Caco-2 (cell line): ENCODE measurements at regions not wholly inside any gene's neighbourhood (a gene's known extent, or its start where the extent isn't known, plus 50 kb on each side); places are given as distances from the start of the nearest gene placed in this dataset.

Experiments used
- BruUV-seq: library from RNA; stranded (reverse); fragments of 400-500 nt; replicated peaks from 2 replicates; lab custom pipeline; 2021; lab: Mats Ljungman, UMichigan
- CTCF ChIA-PET: fragments of 300-600 bp; sonication (Branson Sonifier 250); formaldehyde crosslinking; loops from one replicate; lab custom pipeline; 2022; ENCODE audit warnings: antibody characterized with exemption; lab: Charles Lee
- POLR2A ChIA-PET: fragments of 300-600 bp; sonication (Branson Sonifier 250); formaldehyde crosslinking; loops from one replicate; lab custom pipeline; 2022; ENCODE audit warnings: antibody characterized with exemption; lab: Charles Lee
- DNase-seq, 2 experiments: peaks; one replicate each; pipeline versions ENCODE4 v3.0.0 to v3.0.0-alpha.2; 2020 to 2022
- H3K27me3 ChIP-seq: replicated peaks from 2 replicates; pipeline ENCODE4 v1.6.0; 2011; ENCODE audit warnings: low read length; ENCODE audit not compliant: control insufficient read depth, insufficient read depth
- H3K36me3 ChIP-seq: 2 replicates; pipeline ENCODE4 v1.5.1; 2011; ENCODE audit warnings: low read length; ENCODE audit not compliant: control insufficient read depth, insufficient read depth
- H3K4me1 ChIP-seq: fragments of 250-450 bp; sonication (Bioruptor Pico); 2 replicates; pipeline ENCODE4 v1.5.1; 2020; ENCODE audit warnings: mild to moderate bottlenecking
- H3K4me3 ChIP-seq: 2 replicates; pipeline ENCODE4 v1.5.1; 2011; ENCODE audit warnings: low read depth, mild to moderate bottlenecking, control low read depth, low read length
- H3K9me3 ChIP-seq: fragments of 250-450 bp; sonication (Bioruptor Pico); 2 replicates; pipeline ENCODE4 v1.5.1; 2020; ENCODE audit warnings: mild to moderate bottlenecking, moderate library complexity
- H3K27ac Mint-ChIP-seq: one replicate; pipeline ENCODE4 v1.8.0; 2022; ENCODE audit warnings: mixed read lengths; ENCODE audit not compliant: unreplicated experiment
- H3K27me3 Mint-ChIP-seq: one replicate; pipeline ENCODE4 v1.8.0; 2022; ENCODE audit warnings: mixed read lengths; ENCODE audit not compliant: insufficient read depth, unreplicated experiment
- H3K36me3 Mint-ChIP-seq: one replicate; pipeline ENCODE4 v1.8.0; 2022; ENCODE audit warnings: mild to moderate bottlenecking, mixed read lengths; ENCODE audit not compliant: insufficient read depth, unreplicated experiment
- H3K4me1 Mint-ChIP-seq: one replicate; pipeline ENCODE4 v1.8.0; 2022; ENCODE audit warnings: low read depth, mixed read lengths; ENCODE audit not compliant: unreplicated experiment
- H3K4me3 Mint-ChIP-seq: one replicate; pipeline ENCODE4 v1.8.0; 2022; ENCODE audit warnings: mild to moderate bottlenecking, moderate library complexity, mixed read lengths; ENCODE audit not compliant: unreplicated experiment
- H3K9me3 Mint-ChIP-seq: one replicate; pipeline ENCODE4 v1.8.0; 2022; ENCODE audit warnings: mixed read lengths; ENCODE audit not compliant: unreplicated experiment
- intact Hi-C: fragments of 100-400 bp; cut with micrococcal nuclease; formaldehyde crosslinking; loops from one replicate; pipeline ENCODE4 v1.10.0; 2022; ENCODE audit not compliant: unreplicated experiment
- TF ChIP-seq, protein P1 (sequence below), 2 experiments: fragments of 200-600 bp in 1 of 2; IDR thresholded peaks; 1 replicate in 1 of 2; 2 replicates in 1 of 2; pipeline versions ENCODE4 v1.5.1 to v1.8.0; 2011 to 2022; ENCODE audit warnings: antibody characterized with exemption in 1 of 2, control low read depth in 1 of 2, inconsistent platforms in 1 of 2, low read depth in 1 of 2, low read length in 1 of 2, mild to moderate bottlenecking in 1 of 2, moderate library complexity in 1 of 2; ENCODE audit not compliant: insufficient read depth in 1 of 2, severe bottlenecking in 1 of 2, unreplicated experiment in 1 of 2

DNA sequence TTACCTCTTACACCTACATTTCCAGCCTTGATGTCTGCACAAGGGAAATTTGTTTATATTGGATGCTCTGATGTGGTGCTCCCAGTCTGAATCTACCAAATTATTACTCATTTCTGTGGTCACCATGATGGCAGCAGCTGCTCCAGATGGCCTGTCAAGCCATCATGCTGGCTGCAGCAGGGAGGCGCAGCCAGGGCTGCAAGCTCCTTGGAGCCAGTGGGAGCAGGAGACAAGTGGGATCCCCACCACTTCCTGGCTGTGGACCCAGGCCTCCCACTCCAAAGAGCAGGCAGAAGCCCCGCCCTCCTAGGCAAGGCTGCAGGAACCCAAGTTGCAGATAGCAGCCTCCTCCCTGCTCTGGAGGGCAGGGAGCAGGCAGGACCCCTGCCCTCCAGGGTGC lies 241.1 kb upstream of the ATP10B start:
- peaks cover 9% of the 10 kb centered on the region for H3K9me3 Mint-ChIP-seq
- no peak overlapping the region for H3K4me3 ChIP-seq
- peaks cover 9% of the 10 kb centered on the region for H3K4me1 Mint-ChIP-seq
- H3K27me3 ChIP-seq: no peaks in the 10 kb centered on the region
- H3K4me3 Mint-ChIP-seq: no peak overlapping the region
- H3K27ac Mint-ChIP-seq: no peak overlapping the region
- no TSS peak for BruUV-seq
- ChIA-PET POLR2A (no interaction called here), CTCF (no interaction called here)
- H3K36me3 ChIP-seq: no peaks in the 10 kb centered on the region
- intact Hi-C loops: loop anchor here (10.0 kb wide), 1 partner anchor 288 kb away; no protein-coding TSS in a partner anchor
- TF ChIP-seq, protein P1, sequence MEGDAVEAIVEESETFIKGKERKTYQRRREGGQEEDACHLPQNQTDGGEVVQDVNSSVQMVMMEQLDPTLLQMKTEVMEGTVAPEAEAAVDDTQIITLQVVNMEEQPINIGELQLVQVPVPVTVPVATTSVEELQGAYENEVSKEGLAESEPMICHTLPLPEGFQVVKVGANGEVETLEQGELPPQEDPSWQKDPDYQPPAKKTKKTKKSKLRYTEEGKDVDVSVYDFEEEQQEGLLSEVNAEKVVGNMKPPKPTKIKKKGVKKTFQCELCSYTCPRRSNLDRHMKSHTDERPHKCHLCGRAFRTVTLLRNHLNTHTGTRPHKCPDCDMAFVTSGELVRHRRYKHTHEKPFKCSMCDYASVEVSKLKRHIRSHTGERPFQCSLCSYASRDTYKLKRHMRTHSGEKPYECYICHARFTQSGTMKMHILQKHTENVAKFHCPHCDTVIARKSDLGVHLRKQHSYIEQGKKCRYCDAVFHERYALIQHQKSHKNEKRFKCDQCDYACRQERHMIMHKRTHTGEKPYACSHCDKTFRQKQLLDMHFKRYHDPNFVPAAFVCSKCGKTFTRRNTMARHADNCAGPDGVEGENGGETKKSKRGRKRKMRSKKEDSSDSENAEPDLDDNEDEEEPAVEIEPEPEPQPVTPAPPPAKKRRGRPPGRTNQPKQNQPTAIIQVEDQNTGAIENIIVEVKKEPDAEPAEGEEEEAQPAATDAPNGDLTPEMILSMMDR (IDR thresholded peaks at IDR 0.05; ENCODE audit: insufficient read depth in 1 of 2, low read depth in 1 of 2, low read length in 1 of 2, severe bottlenecking in 1 of 2, unreplicated experiment in 1 of 2): no peak
- no peaks in the 10 kb centered on the region for H3K9me3 ChIP-seq
- no peaks in the 10 kb centered on the region for H3K27me3 Mint-ChIP-seq
- no peak for DNase-seq
- no peaks in the 10 kb centered on the region; the same call in 1 of the 2 replicates for H3K4me1 ChIP-seq
- no peaks in the 10 kb centered on the region for H3K36me3 Mint-ChIP-seq

DNA sequence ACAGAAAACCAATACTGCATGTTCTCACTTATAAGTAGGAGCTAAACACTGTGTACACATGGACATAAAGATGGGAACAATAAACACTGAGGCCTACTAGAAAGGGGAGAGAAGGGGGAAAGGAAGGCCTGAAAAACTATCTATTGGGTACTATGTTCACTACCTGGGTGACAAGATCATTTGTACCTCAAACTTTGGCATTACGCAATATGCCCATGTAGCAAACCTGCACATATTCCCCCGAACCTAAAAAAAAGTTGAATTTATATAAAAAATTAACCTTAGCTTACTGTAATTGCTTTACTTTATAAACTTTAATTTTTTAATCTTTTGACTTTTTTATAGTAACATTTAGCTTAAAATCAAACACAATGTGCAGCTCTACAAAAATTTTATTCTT lies 237.6 kb upstream of the ATP10B start:
- H3K4me3 Mint-ChIP-seq: no peak overlapping the region
- CTCF ChIA-PET: no interaction called here
- no peak overlapping the region for H3K27ac Mint-ChIP-seq
- DNase-seq: no peak
- intact Hi-C loops: no loop called here
- no peaks in the 10 kb centered on the region for H3K36me3 ChIP-seq
- H3K36me3 Mint-ChIP-seq: no peaks in the 10 kb centered on the region
- TF ChIP-seq, protein P1 (IDR thresholded peaks at IDR 0.05; ENCODE audit: insufficient read depth in 1 of 2, low read depth in 1 of 2, low read length in 1 of 2, severe bottlenecking in 1 of 2, unreplicated experiment in 1 of 2): no peak
- no peaks in the 10 kb centered on the region for H3K4me1 ChIP-seq
- no peak overlapping the region for H3K4me3 ChIP-seq
- no peaks in the 10 kb centered on the region for H3K4me1 Mint-ChIP-seq
- H3K9me3 ChIP-seq: no peaks in the 10 kb centered on the region
- H3K27me3 ChIP-seq: no peaks in the 10 kb centered on the region
- H3K9me3 Mint-ChIP-seq: peaks cover 9% of the 10 kb centered on the region
- BruUV-seq: no TSS peak
- peaks cover 2% of the 10 kb centered on the region for H3K27me3 Mint-ChIP-seq
- POLR2A ChIA-PET: no interaction called here

DNA sequence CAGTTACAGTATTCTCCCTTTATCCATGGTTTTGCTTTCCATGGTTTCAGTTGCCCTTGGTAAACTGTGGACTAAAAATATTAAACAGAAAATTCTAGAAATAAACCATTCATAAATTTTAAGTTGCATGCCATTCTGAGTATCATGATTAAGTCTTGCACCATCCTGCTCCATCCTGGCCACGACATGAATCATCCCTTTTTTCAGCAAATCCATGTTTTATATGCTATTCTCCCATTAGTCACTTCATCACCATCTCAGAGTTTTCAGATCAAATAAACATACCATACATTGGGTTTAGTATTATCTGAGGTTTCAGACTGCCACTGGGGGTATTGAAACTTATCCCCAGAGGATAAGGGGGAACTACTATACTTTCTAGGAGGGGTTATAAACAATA lies 234.4 kb upstream of the ATP10B start:
- Mint-ChIP-seq H3K9me3 (no peaks in the 10 kb centered on the region), H3K4me3 (no peak overlapping the region), H3K27ac (no peak overlapping the region), H3K27me3 (peaks cover 2% of the 10 kb centered on the region), H3K36me3 (no peaks in the 10 kb centered on the region), H3K4me1 (no peaks in the 10 kb centered on the region)
- Histone ChIP-seq H3K4me1 (no peaks in the 10 kb centered on the region), H3K27me3 (no peaks in the 10 kb centered on the region; the same call in 1 of the 2 replicates), H3K4me3 (no peak overlapping the region), H3K36me3 (no peaks in the 10 kb centered on the region), H3K9me3 (no peaks in the 10 kb centered on the region)
- no peak for DNase-seq
- ChIA-PET POLR2A (no interaction called here), CTCF (no interaction called here)
- BruUV-seq: no TSS peak
- TF ChIP-seq, protein P1 (IDR thresholded peaks at IDR 0.05; ENCODE audit: insufficient read depth in 1 of 2, low read depth in 1 of 2, low read length in 1 of 2, severe bottlenecking in 1 of 2, unreplicated experiment in 1 of 2): no peak
- intact Hi-C loops: no loop called here
